Brain pericyte (primary cell): ENCODE measurements at regions not wholly inside any gene's neighbourhood (a gene's known extent, or its start where the extent isn't known, plus 50 kb on each side); places are given as distances from the start of the nearest gene placed in this dataset.
"Not testable (repeated sequence)": the region's sequence is repeated elsewhere in the genome, so short reads cannot be mapped to it uniquely, and the experiment has no call there.

Experiments used
- DNase-seq: peaks from one replicate; pipeline ENCODE4 v3.0.0-alpha.2; 2012; ENCODE audit warnings: low read depth, low spot score

DNA sequence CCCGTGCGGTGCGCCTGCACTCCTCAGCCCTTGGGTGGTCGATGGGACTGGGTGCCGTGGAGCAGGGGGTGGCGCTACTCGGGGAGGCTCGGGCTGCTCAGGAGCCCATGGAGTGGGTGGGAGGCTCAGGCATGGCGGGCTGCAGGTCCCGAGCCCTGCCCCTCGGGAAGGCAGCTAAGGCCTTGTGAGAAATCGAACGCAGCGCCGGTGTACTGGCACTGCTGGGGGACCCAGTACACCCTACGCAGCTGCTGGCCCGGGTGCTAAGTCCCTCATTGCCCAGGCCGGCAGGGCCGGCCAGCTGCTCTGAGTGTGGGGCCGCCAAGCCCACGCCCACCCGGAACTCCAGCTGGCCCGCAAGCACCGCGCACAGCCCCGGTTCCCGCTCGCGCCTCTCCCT, 396.9 kb upstream of the RIOK2 start:
- not testable (repeated sequence) for DNase-seq

DNA sequence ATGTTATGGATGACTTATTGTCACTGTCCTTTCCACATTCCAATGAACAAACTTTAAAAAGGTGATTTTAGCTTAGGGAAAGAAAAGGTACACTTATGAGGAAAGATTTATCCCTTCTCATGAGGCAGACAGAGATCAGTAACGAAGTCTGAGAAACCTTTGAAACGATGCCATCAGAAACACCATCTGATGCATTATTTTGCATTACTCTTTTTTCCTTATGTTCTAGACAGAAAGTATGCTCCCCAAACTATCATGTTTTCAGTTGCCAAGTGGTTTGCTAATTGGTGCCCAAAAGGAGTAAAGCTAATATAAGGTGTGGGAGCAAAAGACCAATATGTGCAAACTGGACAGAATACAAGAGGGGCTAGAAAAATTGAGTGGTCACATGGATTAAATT, 397.7 kb upstream of the RIOK2 start:
- no peak for DNase-seq

DNA sequence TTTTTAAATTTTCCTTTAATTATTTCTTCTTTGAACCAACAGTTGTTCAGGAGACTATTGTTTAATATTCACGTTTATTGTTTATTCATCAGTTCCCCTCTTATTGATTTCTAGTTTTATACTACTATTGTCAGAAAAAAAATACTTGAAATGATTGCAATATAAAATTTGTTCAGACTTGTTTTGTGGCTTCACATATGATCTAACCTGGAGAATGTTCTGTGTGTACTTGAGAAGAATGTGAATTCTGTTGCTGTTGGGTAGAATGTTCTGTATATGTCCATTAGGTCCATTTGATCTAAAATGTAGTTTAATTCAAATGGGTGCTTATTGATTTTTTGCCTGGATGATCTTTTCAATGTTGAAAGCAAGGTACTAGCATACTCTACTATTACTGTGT, 408.7 kb upstream of the RIOK2 start:
- DNase-seq: no peak

DNA sequence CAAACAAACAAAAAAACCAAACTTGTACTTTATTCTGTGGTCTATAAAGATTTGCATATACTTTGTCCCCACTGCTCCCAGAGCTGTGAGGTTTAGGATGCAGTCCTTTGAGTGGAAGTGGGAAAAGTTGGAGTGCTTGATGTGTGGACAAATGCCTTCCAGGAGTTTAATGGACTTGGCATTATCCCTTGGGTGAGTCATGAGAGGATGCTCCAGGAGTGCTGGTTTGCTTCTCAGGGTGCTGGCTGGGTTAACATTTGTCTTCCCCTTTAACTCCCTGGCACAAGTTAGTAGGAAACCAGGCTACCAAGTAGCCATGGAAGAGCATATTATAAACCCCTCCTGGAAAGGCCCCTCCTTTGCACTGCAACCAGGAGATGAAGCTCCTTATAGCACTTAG, 417.4 kb upstream of the RIOK2 start:
- no peak for DNase-seq

DNA sequence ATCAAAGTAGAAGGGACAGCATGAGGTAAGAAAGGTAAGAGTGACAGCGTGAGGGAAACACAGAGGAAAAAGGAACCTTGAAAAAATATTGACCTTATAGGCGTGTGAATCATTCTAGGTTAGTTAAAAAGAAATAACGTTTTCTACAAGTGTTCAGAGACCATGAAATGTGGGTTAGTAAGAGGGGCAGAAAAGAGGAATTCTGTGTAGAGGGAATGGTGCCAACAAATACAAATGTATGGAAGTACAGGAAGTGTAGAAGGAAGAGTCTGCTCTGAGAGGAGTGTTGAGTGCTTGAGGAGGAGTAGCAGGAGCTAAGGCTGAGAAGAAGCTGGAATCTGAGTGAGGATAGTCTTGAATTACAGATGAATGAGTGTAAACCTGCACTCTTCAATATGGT, 418.6 kb upstream of the RIOK2 start:
- no peak for DNase-seq

DNA sequence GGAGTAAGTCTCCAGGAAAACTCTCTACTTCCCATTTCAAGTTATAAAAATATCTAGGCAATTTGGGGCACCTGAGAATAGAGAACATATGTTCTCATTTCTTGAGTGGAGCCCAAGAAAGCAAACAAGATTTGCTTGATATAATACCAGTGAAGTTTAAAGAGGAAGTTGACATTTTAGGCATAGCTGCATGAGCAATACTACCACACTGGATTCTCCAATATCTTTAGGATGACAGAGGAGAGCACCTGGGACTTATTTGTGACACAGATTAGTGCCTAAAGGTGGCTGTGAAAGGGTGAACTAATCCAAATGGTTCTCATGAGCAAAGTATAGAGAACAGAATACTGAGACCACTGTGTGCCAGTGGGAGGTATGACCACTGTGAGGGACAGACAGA, 423.5 kb upstream of the RIOK2 start:
- no peak for DNase-seq

DNA sequence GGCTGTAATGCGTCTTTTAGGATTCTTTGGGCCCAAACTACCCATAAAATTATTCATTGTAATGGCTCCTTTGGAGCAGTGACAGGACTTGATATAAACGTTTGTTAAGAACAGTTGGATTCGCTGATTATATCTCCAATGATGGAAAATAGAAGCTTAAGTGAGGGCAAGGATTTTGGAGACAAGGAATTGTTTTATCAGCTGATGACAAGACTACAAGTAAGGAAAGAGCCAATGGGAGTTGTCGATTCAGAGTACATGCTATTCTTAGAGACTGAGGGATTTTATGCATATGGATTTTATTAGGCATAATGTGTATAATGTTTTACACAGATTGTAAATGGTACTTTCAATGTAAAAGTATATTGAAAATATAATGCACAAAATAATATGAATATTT, 425.5 kb upstream of the RIOK2 start:
- DNase-seq: no peak

DNA sequence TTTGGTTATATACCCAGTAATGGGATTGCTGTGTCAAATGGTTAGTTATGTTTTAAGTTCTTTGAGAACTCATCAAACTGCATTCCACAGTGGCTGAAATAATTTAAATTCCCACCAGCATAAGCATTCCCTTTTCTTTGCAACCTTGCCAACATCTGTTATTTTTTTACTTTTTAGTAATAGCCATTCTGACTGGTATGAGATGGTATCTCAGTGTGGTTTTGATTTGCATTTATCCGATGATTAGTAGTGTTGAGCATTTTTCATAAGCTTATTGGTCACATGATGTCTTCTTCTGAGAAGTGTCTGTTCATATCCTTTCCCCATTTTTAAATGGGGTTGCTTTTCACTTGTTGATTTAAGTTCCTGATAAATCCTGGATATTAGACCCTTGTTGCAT, 435.7 kb upstream of the RIOK2 start:
- DNase-seq: no peak

DNA sequence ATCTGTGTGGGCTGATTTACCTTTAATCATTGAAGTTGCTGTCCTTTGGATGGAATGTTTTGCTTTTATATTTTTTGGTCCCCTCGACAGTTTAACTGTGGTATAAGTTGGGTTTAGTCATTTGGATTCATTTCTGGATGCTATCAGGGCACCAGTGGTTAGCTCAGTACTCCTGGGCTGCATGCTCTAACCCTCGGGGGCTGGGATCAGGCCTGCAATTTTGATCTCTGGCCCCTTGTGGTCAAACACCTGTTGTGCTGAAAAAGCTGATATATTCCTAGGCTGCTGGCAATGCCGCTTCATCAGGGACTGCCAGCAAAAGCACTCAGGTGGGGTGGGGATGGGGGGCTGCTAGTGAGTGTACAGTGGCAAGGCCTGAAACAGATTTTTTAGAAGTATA, 440.4 kb upstream of the RIOK2 start:
- DNase-seq: no peak

DNA sequence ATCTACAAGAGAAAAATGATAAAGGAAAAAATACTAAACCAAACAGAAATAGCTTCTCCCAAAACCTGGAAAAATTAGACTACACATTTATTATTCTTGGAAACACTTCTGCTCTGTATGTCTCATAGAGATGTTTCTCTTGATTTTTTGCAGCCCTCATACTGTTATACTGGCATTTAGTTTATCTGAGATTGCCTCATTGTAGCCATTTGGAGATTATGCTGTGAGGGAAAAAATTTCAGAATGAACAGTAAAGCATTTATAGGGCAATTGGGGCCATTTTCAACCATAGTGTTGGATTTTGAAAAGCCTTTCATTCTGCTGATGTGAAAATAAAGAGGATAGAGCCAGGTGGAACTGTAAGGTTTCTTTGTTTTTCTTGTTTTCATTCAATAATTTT, 441.8 kb upstream of the RIOK2 start:
- DNase-seq: no peak

DNA sequence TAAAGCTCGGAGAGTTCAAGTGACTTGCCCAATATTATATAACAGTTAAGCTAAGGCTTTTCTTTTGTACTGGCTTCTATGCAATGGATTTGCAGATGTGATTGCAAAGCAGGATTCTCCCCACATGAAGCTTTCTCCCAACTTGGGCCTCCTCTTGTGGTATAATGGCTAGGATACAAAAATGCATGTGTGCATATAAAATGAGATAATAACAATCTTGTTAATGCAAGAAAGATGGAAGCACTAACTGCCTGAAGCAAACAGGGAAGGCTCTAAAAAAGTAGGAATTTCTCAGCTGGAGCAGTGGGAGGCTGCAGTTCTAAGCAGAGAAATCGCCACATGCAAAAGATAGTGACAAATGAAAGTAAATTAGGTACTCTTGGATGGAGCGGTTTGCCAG, 444.2 kb upstream of the RIOK2 start:
- no peak for DNase-seq

DNA sequence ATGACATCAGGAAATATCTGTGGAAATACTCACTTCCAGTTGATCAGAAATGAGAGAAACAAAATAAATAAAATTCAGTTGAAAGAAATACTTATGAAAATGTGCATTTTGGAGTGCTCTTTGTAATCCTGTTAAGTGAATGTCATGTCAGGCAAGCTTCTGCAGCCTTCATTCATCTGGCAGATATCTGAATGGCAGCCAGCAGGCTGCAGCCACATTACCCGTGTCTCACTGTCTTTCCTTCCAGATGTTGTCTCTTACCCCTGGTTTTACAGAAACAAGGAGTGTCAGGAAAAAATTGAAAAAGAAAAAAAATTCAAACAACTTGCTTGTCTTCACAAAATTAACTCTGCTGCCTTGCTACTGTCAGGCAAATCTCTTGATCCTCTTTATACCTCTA, 445.0 kb upstream of the RIOK2 start:
- no peak for DNase-seq

DNA sequence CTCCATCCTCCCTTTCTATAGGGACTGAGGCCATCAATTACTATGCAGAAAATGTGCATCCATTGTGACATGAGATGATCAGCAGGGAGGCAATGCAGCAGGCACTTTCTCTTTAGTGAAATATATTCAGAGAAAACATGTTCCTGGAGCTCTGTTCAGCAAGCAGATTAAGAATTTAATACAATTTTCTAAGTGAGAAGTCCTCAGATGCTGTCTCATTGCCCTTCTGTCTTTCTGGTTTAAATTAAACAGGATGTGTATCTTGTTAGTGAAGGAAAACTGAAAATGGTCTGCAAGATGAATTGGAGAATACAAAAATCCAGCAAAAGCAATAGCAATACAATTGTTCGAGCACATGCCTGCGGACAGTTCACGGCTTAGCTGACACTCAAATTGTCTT, 445.8 kb upstream of the RIOK2 start:
- no peak for DNase-seq

DNA sequence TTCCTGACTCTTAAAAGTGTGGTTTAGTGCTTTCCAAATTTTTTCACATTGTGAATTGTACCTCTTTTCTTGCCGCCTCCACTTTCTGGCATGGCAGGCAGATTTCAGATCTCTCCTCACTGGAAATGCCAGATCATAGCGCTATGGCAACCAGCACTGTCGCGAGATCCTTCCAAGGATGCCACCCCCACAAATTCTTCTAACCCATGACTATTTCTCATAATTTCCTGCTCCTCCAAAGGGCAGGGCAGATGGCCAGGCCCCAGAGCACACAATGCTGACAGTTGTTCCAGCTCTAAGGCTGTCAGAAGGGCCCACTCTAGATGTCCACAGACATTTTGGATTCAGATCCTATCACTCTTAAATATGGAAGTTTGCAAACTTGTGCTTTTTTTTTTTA, 446.2 kb upstream of the RIOK2 start:
- no peak for DNase-seq

DNA sequence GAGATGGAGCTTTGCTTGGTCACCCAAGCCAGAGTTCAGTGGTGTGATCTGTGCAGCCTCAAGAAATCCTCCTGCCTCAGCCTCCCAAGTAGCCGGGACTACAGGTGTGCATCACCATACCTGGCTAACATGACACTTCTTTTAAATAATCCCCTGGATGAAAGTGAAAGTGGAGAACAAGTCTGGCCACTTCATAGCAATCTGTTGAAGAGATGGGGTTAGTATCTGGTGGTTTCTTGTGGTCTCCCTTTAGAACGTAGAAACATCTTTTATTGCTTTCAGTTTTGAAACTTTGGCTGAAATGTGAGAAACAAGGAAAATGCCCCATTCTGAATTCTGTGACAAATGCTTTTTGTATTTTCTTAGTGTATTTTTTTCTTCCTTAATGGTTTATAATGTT, 452.5 kb upstream of the RIOK2 start:
- DNase-seq: no peak

DNA sequence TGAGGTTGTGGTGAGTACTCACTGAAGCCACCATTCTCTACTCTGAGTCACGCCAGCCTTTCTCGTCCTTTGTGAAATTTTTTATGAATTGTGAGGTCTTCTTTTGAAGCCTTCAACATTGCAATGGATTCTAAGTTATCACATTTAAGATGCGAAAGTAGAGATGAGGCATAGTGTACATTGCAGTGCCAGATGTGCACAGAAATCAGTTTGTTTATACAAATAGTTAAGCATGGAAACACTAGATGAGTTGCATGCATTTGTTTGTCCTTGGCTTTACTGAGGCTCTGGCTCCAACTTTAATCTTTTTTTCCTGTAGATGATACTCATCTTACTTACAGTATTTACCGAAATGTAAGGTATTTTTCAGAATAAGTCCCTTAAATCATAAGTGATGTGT, 453.7 kb upstream of the RIOK2 start:
- DNase-seq: no peak

DNA sequence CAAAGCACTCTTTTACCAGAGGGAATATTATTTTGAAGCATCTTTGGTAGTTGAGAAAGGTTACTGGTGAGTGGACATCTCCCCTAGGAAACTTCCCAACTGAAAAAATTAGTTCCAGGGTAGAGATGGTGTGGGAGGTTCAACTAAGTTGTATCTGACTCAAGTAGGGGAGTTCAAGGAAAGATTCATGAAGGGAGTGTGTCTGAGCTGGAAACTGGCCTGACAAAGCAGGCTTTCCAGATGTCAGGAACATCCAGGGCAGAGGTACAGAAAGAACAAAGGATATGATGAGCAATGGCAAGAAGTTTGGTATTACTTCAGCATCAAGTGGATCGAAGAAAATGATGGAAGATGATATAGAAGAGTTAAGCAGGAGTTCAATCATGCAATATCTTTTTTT, 458.0 kb upstream of the RIOK2 start:
- DNase-seq: no peak

DNA sequence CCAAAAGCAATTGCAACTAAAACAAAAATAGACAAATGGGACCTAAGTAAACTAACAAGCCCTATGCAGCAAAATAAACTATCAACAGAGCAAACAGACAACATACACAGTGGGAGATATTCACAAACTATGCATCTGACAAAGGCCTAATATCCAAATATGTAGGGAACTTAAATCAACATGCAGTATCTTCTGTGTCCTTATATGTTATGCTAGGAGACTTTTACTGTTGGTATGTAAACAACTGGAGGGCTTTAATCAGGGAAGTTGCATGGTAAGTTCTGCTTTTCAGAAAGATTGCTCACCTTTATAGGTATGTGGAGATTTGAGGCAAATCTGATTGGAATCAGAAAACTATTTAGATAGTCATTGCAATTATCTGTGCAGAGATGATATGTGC, 461.2 kb upstream of the RIOK2 start:
- no peak for DNase-seq

DNA sequence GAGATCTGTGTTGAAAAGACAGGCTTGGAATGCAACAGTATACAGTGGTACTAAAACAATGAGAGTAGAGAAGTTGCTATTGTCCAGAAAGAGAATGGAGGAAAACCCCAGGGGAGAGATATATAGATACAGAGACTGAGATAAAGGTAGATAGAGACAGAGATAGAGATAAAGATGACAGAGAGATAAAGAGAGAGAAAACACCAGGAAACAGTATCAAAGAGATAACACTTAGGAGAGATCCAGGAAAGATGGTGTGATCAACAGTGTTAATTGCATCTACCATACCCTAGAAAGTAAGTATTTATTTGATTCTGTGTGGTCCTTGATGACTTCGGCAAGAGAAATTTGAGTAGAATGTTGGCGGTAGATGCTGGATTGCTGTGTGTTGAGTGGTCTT, 461.8 kb upstream of the RIOK2 start:
- no peak for DNase-seq

DNA sequence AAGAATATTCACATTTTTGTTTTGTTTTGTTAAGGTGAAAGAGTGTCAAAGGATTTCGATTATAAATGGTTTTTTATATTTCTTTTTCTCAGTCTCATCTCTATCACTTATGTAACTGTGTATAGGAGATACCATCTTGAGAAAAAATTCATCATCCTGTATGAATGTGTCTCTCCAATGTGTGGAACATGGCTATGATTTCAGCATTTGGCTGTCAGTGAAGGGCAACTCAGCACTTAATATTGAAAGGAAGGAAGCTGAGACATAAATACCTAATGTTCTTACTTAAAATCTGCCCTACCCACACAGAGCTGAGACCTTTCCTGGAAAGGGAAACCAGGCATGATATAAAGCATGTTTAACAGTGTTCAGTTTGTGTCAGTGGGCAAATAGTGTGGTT, 474.2 kb upstream of the RIOK2 start:
- DNase-seq: no peak

DNA sequence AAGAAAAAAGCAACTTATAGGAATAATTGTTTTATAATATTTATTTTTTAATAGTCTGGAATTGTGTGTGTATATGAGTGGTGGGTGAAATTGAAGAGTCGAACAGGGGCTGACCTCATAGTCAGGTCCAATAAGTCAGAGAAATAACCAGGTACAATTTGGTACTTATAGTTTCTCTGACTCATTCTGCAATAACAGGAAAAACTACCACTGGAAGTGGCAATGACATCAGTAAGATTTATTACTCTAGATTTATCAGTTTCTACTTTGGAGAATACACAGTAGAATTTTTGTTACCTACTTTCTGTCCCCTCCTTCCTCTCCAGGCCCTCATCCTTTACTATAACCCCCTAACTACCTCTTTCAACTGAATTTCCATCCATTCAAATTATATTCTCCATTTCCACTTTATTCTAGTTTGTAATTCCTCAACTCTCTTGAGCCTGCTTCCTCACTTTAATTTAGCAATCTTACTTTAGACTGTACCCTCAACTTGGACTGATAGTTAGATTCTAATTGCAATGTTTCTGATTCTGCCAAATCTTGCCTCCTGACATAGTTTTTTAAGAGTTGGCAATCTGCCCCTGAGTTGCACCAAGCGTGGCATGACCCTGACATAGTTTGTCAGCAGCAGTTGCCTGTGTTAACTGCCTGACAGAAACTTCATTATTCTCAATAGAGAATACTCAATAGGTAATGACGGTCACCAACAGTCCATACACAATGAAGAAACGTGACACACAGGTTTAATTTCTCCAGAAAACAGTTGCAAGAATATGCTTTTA, 475.3 kb upstream of the RIOK2 start:
- DNase-seq: no peak

DNA sequence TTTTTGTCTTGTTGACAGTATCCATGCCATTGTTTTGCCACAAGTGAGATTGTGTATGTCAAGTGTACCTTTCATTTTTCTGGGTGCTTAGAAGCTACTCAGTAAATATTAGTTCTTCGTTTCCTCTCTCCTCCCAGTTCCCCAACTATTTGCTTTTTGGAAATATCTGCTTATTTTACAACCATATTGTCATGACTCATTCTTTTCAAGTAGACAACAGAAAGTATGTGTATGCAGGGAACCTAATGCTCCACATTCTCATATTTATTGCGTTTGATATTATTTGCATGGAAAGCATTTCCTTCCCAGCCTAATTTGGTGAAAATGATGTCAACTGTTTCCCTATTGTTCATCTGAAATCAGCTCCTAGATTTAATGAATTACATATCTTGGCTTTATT, 483.7 kb upstream of the RIOK2 start:
- DNase-seq: no peak

DNA sequence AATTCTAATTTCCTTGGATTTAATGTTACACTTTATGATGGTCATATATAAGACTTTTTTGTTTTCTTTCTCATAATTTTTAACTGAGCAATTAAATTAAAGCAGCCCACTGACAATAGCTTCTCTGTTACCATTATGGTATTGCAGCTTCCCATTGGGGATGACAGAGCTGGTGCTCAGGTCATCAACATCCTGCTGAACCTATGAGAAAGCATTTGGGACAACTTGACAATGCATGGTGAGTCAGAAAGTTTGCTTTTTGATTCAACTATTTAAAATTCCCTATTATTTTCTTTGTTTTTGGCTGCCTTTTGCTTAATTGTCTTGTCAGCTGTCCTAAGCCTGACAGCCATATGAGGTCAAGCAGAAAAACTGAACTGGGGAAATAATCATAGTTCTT, 487.4 kb upstream of the RIOK2 start:
- no peak for DNase-seq

DNA sequence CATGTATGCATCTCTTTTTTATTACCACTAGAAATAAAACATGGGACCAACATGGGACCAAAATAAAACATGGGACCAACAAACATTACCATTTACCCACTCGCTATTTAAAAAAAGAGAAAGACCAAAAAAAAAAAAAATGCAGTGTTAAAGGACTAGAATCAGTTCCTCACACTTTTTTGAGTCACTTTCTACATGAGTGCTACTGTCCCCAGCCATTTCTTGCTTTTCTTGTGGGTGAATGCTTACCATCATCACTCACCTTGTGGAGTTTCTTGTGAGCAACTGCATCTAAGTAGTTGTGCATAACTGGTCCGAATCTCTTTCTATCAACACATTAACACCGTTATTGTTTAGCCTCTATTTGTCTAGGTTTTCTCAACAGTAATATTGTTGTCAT, 493.6 kb upstream of the RIOK2 start:
- DNase-seq: no peak
